WTC11 (cell line): ENCODE measurements at regions not wholly inside any gene's neighbourhood (a gene's known extent, or its start where the extent isn't known, plus 50 kb on each side); places are given as distances from the start of the nearest gene placed in this dataset.

Experiments
- ELF4 ChIP-seq: sonication (generic); formaldehyde crosslinking; IDR thresholded peaks from 2 replicates; pipeline ENCODE4 v1.8.1; 2022; ENCODE audit warnings: low read depth, mild to moderate bottlenecking, moderate library complexity, missing genetic modification reagents
- ESRRA ChIP-seq: sonication (generic); formaldehyde crosslinking; IDR thresholded peaks from 2 replicates; pipeline ENCODE4 v1.8.1; 2022; ENCODE audit warnings: mild to moderate bottlenecking, missing genetic modification reagents, borderline replicate concordance
- ETV6 ChIP-seq: sonication (generic); formaldehyde crosslinking; IDR thresholded peaks from 2 replicates; pipeline ENCODE4 v1.8.1; 2022; ENCODE audit warnings: mild to moderate bottlenecking, missing genetic modification reagents
- NFYB ChIP-seq: sonication (generic); formaldehyde crosslinking; conservative IDR thresholded peaks from 2 replicates; pipeline ENCODE4 v1.8.0; 2022; ENCODE audit warnings: low read depth, missing genetic modification reagents
- TF ChIP-seq, protein P1 (sequence below): fragments of 200-600 bp; IDR thresholded peaks from 2 replicates; pipeline ENCODE4 v1.8.0; 2022; ENCODE audit warnings: antibody characterized with exemption
- TF ChIP-seq, protein P2 (sequence below): sonication (generic); formaldehyde crosslinking; IDR thresholded peaks from 2 replicates; pipeline ENCODE4 v1.8.1; 2023; ENCODE audit warnings: mild to moderate bottlenecking, missing genetic modification reagents
- TF ChIP-seq, protein P3 (sequence below): sonication (generic); formaldehyde crosslinking; IDR thresholded peaks from 2 replicates; pipeline ENCODE4 v1.8.1; 2023; ENCODE audit warnings: mild to moderate bottlenecking, missing genetic modification reagents, moderate library complexity
- TF ChIP-seq, protein P4 (sequence below): sonication (generic); formaldehyde crosslinking; IDR thresholded peaks from 2 replicates; pipeline ENCODE4 v1.8.0; 2022; ENCODE audit warnings: mild to moderate bottlenecking, missing genetic modification reagents
- TF ChIP-seq, protein P5 (sequence below): sonication (generic); formaldehyde crosslinking; IDR thresholded peaks from 2 replicates; pipeline ENCODE4 v1.8.1; 2023; ENCODE audit warnings: mild to moderate bottlenecking, missing genetic modification reagents, moderate library complexity
- TF ChIP-seq, protein P6 (sequence below): sonication (generic); formaldehyde crosslinking; IDR thresholded peaks from 2 replicates; pipeline ENCODE4 v1.8.0; 2022; ENCODE audit warnings: missing genetic modification reagents

DNA sequence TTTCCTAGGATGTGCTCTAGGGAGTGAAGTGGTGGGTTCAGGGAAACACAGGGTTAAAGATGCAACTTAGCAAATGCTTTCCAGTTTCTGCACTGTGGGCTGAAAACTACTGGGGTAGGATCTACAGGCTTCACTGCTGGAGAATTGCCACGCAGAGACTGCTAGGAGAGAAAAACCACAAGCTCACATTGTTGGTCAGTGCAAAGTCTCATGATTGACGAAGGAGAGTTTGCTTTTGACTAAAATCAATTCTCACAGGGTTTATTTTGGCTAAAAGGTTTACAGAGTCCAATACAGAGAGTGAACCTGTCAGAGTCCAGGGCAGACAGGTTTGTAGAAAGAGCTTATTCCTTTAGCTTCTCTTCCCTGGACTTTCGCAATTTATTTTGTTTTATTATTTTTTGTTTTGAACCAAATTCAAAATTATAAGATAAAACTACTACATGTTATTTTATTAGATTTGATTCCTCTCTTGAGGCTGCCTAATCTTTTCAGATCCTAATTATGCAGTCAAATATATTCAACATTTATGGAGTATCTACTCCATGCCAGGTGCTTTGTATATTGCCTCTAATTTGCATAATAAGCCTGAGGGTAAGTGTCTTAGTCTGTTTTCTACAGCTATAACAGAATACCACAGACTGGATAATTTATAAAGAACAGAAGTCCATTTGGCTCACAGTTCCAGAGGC, 64.7 kb downstream of the MTNR1B start:
- TF ChIP-seq, protein P1, sequence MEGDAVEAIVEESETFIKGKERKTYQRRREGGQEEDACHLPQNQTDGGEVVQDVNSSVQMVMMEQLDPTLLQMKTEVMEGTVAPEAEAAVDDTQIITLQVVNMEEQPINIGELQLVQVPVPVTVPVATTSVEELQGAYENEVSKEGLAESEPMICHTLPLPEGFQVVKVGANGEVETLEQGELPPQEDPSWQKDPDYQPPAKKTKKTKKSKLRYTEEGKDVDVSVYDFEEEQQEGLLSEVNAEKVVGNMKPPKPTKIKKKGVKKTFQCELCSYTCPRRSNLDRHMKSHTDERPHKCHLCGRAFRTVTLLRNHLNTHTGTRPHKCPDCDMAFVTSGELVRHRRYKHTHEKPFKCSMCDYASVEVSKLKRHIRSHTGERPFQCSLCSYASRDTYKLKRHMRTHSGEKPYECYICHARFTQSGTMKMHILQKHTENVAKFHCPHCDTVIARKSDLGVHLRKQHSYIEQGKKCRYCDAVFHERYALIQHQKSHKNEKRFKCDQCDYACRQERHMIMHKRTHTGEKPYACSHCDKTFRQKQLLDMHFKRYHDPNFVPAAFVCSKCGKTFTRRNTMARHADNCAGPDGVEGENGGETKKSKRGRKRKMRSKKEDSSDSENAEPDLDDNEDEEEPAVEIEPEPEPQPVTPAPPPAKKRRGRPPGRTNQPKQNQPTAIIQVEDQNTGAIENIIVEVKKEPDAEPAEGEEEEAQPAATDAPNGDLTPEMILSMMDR = no peak
- TF ChIP-seq ESRRA (CRISPR knock-in tag) (no peak), NFYB (CRISPR knock-in tag) (no peak), ELF4 (CRISPR knock-in tag) (no peak), ETV6 (CRISPR knock-in tag) (no peak)
- TF ChIP-seq, protein P2, sequence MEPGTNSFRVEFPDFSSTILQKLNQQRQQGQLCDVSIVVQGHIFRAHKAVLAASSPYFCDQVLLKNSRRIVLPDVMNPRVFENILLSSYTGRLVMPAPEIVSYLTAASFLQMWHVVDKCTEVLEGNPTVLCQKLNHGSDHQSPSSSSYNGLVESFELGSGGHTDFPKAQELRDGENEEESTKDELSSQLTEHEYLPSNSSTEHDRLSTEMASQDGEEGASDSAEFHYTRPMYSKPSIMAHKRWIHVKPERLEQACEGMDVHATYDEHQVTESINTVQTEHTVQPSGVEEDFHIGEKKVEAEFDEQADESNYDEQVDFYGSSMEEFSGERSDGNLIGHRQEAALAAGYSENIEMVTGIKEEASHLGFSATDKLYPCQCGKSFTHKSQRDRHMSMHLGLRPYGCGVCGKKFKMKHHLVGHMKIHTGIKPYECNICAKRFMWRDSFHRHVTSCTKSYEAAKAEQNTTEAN (CRISPR knock-in tag) = no peak
- TF ChIP-seq, protein P3, sequence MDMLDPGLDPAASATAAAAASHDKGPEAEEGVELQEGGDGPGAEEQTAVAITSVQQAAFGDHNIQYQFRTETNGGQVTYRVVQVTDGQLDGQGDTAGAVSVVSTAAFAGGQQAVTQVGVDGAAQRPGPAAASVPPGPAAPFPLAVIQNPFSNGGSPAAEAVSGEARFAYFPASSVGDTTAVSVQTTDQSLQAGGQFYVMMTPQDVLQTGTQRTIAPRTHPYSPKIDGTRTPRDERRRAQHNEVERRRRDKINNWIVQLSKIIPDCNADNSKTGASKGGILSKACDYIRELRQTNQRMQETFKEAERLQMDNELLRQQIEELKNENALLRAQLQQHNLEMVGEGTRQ (CRISPR knock-in tag) = no peak
- TF ChIP-seq, protein P4, sequence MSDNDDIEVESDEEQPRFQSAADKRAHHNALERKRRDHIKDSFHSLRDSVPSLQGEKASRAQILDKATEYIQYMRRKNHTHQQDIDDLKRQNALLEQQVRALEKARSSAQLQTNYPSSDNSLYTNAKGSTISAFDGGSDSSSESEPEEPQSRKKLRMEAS (CRISPR knock-in tag) = no peak
- TF ChIP-seq, protein P5, sequence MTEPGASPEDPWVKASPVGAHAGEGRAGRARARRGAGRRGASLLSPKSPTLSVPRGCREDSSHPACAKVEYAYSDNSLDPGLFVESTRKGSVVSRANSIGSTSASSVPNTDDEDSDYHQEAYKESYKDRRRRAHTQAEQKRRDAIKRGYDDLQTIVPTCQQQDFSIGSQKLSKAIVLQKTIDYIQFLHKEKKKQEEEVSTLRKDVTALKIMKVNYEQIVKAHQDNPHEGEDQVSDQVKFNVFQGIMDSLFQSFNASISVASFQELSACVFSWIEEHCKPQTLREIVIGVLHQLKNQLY (CRISPR knock-in tag) = no peak
- TF ChIP-seq, protein P6, sequence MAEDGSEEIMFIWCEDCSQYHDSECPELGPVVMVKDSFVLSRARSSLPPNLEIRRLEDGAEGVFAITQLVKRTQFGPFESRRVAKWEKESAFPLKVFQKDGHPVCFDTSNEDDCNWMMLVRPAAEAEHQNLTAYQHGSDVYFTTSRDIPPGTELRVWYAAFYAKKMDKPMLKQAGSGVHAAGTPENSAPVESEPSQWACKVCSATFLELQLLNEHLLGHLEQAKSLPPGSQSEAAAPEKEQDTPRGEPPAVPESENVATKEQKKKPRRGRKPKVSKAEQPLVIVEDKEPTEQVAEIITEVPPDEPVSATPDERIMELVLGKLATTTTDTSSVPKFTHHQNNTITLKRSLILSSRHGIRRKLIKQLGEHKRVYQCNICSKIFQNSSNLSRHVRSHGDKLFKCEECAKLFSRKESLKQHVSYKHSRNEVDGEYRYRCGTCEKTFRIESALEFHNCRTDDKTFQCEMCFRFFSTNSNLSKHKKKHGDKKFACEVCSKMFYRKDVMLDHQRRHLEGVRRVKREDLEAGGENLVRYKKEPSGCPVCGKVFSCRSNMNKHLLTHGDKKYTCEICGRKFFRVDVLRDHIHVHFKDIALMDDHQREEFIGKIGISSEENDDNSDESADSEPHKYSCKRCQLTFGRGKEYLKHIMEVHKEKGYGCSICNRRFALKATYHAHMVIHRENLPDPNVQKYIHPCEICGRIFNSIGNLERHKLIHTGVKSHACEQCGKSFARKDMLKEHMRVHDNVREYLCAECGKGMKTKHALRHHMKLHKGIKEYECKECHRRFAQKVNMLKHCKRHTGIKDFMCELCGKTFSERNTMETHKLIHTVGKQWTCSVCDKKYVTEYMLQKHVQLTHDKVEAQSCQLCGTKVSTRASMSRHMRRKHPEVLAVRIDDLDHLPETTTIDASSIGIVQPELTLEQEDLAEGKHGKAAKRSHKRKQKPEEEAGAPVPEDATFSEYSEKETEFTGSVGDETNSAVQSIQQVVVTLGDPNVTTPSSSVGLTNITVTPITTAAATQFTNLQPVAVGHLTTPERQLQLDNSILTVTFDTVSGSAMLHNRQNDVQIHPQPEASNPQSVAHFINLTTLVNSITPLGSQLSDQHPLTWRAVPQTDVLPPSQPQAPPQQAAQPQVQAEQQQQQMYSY = no peak
